Ramos (cell line): ENCODE measurements at regions not wholly inside any gene's neighbourhood (a gene's known extent, or its start where the extent isn't known, plus 50 kb on each side); places are given as distances from the start of the nearest gene placed in this dataset.
"Not testable (repeated sequence)": the region's sequence is repeated elsewhere in the genome, so short reads cannot be mapped to it uniquely, and the experiment has no call there.

Source experiments
- in situ Hi-C: fragments of 300-500 bp; cut with MboI; formaldehyde crosslinking; loops from one replicate; pipeline ENCODE4 v1.14.3; 2022; ENCODE audit warnings: low sequenced_read_pairs; ENCODE audit not compliant: unreplicated experiment

DNA sequence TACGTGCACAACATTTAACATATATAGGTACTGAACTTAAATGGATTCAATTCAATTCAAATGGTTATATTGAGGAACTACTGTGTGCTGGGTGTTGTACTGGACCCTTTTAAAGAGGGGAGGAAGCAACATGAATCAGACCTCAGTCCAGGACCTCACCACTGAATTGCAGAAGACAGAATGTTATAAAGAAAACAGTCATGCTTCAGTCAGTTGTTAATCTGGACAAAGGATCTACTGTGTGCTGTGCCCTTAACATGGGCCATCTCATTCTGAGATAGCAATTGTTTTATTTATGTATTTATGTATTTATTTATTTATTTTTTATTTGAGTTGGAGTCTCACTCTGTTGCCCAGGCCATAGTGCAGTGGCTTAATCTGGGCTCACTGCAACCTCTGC is 240.1 kb downstream of the HAPSTR1 start:
- in situ Hi-C loops = no loop called here

DNA sequence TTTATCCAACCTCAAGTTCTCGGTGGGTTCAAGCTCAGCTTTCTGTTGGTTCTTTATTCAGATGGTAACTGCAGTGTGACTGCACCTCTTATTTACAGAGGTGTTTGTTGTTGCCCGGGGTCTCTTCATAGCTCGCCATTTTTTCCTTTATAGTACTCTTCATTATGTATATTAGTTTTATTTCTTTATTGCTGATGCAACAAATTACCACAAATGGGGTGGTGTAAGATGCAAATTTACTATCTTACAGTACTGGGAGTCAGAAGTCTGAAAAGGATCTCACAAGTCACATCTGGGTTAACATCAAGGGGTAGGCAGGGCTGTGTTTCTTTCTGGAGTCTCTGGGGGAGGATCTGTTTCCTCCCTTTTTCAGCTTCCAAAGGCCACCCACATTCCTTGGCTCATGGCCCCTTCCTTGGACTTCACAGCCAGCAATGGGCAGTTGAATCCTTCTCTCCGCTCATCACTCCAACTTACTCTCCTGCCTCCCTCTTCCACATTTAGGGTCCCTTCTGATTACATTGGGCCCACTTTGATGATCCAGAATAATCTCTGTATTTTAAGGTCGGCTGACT is 241.2 kb downstream of the HAPSTR1 start:
- in situ Hi-C loops = no loop called here

- in situ Hi-C loops = no loop called here
Observed at GRCh38 chr16:9333469-9333868, 242.0 kb downstream of the HAPSTR1 start.

- in situ Hi-C loops = no loop called here
Observed at GRCh38 chr16:9334103-9334502, 242.7 kb downstream of the HAPSTR1 start.

DNA sequence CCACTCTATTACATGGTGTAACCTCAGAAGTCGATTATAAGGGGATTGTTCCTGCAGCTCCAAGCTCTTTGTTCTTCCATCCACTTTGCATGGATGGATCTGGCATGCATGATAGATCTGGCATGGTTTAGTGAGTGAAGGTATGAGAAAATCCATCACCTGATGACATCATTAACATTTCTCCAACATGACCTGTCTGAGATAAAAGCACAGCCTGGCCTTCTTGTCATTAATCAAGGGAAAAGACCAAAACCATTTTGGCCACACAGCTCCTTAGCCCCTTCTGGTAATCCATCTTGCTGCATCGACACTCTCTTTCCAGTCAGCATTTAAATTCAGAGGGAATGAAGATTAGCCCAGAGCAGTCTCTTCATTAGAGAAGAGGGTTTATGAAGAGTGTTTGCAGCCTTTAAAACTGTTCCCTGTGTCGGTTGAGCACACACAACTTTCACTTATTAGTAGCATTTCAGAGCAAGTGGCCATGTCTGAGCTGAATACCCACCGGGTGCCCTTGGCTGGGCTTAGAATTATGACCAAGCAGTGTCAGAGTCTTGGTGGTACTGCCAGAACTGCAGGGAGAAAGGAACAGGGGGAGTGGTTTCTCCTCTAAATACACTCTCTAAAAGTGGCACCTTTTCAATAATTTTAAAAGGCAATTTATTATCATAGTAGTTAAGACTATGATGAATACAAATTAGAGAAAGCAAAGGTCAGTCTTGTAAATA is 246.0 kb downstream of the HAPSTR1 start:
- in situ Hi-C loops = no loop called here

DNA sequence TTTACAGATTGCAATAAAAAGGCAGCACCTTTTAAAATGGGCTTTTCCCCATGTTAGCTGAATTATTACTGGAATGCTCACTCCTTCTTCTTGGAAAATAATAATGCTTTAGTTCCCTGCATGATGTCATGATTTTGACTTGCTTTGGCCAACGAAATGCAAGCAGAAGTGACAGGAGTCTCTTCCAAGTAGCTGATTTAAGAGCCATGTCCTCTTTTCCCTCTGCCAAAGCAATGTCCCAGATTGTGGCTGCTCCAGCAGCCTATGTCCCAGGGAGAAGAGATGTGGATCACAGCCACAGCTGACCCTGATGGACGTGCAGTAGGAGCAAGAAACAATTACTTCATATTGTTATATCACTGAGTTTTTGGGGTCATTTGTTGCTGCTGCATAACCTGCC is 246.6 kb downstream of the HAPSTR1 start:
- in situ Hi-C loops = no loop called here

DNA sequence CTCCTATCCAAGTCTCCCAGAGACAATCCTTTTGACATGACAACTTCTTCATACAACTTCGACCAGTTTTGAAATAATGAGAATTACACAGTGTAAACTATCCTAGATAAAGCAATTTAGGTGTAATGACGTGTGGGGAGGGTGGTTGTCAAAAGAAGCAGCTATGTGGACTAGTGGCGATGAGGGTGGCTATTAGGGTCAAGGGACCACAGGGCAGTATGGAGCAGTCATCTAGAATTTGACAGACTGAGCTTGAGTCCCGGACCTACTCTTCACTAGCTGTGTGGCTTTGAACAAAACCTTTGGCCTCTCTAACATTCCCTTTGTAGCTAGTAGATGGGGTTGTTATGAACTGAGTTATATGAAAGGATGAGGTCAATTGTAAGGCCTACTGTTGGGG is 247.1 kb downstream of the HAPSTR1 start:
- in situ Hi-C loops = no loop called here

DNA sequence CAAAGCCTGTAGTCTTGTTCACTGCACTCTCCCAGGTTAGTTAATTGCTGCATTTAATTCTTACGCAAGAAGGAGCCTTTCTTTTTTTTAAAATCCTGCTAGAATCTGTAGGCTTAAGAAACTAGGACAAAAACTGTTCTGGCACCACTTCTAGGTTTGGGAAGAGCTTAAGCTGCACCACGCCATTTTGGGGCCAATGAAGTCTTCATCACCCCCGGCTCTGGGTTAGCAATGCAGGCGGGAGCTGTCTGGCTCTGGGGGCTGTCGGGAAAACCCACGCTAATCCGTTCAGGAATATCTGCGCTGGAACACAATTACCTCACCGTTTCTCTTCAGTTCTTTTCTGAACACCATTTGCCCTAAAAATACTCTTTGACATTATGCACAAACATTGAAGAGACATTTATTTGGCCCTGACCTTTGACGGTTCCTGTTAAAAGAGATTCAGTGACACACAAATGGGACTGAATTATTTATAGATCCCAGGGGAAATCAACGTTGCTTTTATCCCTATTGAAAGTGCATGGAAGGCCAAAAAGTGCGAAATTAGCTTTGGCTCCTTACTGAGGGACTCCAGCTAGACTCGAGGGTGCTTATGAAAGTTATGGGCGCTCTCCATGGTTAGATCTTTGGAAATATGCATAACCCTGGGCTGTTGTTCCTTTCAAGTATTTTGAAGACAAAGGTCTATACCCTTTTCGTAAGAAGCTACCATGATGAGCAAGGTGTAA is 249.2 kb downstream of the HAPSTR1 start:
- in situ Hi-C loops = no loop called here

DNA sequence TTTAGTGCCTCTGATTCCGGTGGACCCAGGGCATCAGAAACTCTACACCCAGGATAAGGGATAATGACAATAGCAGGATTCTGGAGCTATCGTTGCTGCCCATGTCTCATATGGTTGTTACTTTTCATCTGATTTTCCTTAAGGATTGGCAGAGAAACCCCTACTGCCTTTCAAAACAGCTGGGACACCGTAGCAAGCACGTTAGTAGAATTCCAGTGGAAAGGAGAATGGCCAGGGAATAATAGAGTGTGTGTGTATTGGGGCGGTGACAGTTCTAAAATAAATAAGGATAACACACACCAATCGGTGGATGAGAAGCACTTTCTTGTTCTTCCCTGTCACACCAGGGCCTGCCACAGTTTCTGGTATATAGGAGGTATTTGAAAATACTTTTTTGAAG is 251.8 kb downstream of the HAPSTR1 start:
- in situ Hi-C loops = no loop called here

DNA sequence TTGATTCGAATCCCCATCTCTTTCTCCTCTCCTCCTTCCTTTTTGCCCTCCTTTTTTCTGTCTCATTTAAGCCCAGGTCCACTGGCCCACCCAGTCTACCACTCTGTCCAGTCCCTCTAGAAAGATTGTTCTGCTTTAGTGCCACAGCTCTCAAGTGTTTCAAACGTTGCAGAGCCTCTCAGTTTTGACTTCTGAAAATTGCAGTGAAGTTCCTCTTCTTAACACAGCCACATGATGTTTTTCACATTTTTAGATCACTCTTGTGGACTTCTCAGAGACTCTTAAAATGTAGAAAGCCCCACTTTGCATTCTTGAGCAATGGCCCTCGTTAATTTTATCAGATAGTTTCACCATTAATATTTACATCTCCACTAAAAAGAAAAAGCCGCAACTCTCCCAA is 253.1 kb downstream of the HAPSTR1 start:
- in situ Hi-C loops = no loop called here

DNA sequence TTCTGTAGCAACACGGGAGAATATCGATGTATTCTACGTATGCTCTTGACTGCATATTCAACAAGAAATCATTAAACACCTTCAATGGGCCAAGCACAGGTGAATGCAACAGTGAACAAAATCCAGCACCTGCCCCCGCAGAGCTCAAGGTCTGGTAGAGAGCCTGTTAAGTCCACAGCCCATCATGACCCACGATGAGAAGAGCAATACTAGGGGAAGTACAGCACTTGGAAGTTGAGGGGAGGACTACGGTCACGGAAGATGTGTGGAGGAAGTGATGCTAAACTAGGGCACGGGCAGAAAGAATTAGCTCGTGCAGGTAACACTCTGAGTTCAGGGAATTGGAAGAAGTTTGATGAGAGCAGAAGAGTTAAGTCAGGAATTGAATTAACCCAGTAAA is 253.6 kb downstream of the HAPSTR1 start:
- in situ Hi-C loops = no loop called here

- in situ Hi-C loops = no loop called here
Observed at GRCh38 chr16:9345880-9346279, 254.4 kb downstream of the HAPSTR1 start.

GRCh38 chr16:9348912-9349311 is 257.5 kb downstream of the HAPSTR1 start:
- in situ Hi-C loops = no loop called here

GRCh38 chr16:9349373-9349960 is 258.0 kb downstream of the HAPSTR1 start:
- in situ Hi-C loops = not testable (repeated sequence)

- in situ Hi-C loops = not testable (repeated sequence)
Observed at GRCh38 chr16:9350119-9350799, 258.8 kb downstream of the HAPSTR1 start.

DNA sequence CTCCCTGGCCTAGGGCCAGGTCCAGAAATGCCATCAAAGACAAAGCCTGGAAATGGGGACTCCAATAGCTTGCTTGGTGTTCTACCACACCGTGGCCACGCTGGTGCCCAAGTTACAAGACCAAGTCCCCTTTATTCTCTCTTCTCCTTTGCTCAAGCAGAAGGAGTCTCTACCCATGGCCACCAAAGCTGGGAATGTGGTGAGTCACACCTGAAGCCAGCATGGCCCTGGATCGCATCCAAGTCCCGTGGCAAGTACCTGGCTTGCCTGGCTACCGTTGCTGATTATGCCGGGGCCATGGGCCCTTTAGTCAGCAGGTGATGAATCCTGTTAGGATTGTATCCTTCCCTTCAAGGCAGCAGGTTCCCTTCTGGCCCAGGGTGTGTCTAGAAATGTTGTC is 260.0 kb downstream of the HAPSTR1 start:
- in situ Hi-C loops = no loop called here

DNA sequence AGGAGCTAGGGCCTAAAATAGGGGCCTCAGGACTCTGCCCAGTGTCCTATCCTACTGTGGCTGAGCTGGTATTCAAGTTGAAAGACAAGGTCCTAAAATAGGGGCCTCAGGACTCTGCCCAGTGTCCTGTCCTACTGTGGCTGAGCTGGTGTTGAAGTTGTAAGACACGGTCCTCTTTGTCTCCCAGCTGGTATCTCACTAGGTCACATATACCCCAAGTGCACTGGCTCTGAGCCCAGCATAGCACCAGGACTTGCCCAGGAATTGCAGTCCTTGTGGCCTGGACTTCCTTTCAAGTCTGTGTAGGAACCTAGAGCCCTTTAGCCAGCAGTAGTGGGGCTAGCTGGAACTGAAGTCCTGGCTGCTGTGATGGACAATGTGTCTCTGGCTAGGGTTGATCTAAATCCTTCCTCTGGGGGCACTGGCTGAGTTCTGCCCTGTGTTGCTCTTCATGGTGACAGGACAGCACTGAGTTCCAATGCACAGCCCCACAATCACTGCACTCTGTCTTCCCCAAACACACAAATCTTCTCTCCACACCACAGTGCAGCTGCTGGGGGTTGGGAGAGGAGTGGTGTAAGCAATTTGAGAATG is 260.5 kb downstream of the HAPSTR1 start:
- in situ Hi-C loops = no loop called here

- in situ Hi-C loops = no loop called here
Observed at GRCh38 chr16:9357829-9358228, 266.4 kb downstream of the HAPSTR1 start.

DNA sequence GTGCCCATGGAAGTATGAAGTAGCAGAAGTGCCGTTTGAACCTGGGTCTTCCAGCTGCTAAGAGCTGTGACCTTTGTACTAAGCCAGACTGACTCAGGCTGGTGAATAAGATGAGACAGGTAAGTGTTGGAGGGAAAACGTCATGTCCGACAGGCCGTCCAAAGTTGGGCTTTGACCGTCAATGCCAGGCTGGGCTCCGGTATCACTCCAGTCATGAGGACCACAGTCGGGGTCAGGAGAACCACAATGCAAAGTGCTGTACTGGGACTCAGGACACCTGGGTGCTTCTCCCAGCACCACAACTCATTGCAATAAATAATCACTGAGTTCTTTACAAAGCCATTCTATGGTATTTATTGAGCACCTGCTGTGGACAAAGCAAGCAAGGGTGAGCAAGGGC is 268.6 kb downstream of the HAPSTR1 start:
- in situ Hi-C loops = no loop called here

GRCh38 chr16:9362050-9362449 is 270.6 kb downstream of the HAPSTR1 start:
- in situ Hi-C loops = no loop called here
